AG04450 (cell line): ENCODE measurements at regions not wholly inside any gene's neighbourhood (a gene's known extent, or its start where the extent isn't known, plus 50 kb on each side); places are given as distances from the start of the nearest gene placed in this dataset.

Experiments used
- CTCF ChIA-PET: fragments of 300-600, 350-600 bp; formaldehyde crosslinking; extraction: SDS; loops from one replicate; lab custom pipeline; 2022; ENCODE audit warnings: antibody characterized with exemption, inconsistent platforms; lab: Charles Lee
- POLR2A ChIA-PET: fragments of 350-600 bp; formaldehyde crosslinking; extraction: SDS; loops from one replicate; lab custom pipeline; 2021; ENCODE audit warnings: antibody characterized with exemption, inconsistent platforms; lab: Yijun Ruan, JAX
- DNase-seq: peaks from one replicate; pipeline ENCODE4 v3.0.0-alpha.2; 2011; ENCODE audit warnings: low read depth, low spot score
- H3K27ac ChIP-seq: one replicate; pipeline ENCODE4 v1.5.1; 2012; ENCODE audit warnings: low read depth, low read length, control low read depth
- H3K27me3 ChIP-seq: one replicate; pipeline ENCODE4 v1.6.0; 2012; ENCODE audit warnings: low read length; ENCODE audit not compliant: control insufficient read depth, insufficient read depth
- H3K4me3 ChIP-seq: 2 replicates; pipeline ENCODE4 v1.5.1; 2011; ENCODE audit warnings: mild to moderate bottlenecking, low read depth, low read length, control low read depth
- H3K9me3 ChIP-seq: 2 replicates; pipeline ENCODE4 v1.5.1; 2012; ENCODE audit warnings: low read length; ENCODE audit not compliant: control insufficient read depth, insufficient read depth
- TF ChIP-seq, protein P1 (sequence below): IDR thresholded peaks from 2 replicates; pipeline ENCODE4 v1.5.1; 2011; ENCODE audit warnings: low read depth, low read length, control low read depth, inconsistent platforms

DNA sequence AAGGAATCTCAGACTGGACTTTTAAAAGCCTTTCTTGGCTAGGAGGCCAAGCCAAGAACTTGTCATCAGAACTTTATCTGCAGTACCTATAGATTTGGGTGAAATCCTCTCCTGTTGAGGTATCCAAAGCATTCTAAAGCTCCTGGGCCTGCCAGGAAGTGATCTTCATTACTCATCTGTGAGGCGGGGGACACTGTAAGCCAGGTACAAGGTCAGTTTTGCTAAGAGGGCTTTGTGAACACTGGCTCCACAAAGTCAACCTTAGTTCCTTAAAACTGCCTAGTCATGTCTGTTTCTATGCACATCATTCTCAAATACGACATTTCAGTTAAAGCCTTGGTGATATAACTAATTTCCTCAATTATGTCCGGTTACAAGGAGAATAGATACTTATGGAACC lies 236.7 kb downstream of the PIK3R1 start:
- Histone ChIP-seq H3K27me3 (no peaks in the 10 kb centered on the region), H3K4me3 (no peak overlapping the region), H3K27ac (no peak overlapping the region), H3K9me3 (no peaks in the 10 kb centered on the region; the same call in 1 of the 2 replicates)
- no peak for DNase-seq
- CTCF ChIA-PET: interaction anchor here (1.1 kb wide), 1 partner anchor 166 kb away, joined by 4 read pairs; no protein-coding TSS in a partner anchor
- TF ChIP-seq, protein P1, sequence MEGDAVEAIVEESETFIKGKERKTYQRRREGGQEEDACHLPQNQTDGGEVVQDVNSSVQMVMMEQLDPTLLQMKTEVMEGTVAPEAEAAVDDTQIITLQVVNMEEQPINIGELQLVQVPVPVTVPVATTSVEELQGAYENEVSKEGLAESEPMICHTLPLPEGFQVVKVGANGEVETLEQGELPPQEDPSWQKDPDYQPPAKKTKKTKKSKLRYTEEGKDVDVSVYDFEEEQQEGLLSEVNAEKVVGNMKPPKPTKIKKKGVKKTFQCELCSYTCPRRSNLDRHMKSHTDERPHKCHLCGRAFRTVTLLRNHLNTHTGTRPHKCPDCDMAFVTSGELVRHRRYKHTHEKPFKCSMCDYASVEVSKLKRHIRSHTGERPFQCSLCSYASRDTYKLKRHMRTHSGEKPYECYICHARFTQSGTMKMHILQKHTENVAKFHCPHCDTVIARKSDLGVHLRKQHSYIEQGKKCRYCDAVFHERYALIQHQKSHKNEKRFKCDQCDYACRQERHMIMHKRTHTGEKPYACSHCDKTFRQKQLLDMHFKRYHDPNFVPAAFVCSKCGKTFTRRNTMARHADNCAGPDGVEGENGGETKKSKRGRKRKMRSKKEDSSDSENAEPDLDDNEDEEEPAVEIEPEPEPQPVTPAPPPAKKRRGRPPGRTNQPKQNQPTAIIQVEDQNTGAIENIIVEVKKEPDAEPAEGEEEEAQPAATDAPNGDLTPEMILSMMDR: no peak
- POLR2A ChIA-PET: no interaction called here

DNA sequence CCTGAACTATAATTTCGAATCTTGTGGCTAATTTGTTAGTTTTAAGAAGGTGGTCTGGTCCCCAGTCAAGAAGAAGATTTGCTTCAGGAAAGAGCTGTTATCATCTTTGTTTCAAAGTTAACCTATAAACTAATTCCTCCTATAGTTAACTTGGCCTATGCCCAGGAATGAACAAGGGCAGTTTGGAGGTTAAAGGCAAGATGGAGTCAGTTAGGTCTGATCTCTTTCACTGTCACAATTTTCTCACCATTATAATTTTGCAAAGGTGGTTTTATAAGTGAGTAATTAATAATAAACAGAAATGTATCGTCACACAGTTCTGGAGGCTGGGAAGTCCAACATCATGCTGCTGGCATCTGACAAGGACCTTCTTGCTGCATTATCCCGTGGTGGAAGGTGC lies 238.6 kb downstream of the PIK3R1 start:
- no peaks in the 10 kb centered on the region for H3K27me3 ChIP-seq
- no peak overlapping the region for H3K4me3 ChIP-seq
- no peaks in the 10 kb centered on the region; the same call in 1 of the 2 replicates for H3K9me3 ChIP-seq
- ChIA-PET POLR2A (no interaction called here), CTCF (interaction anchor here (1.3 to 2.2 kb wide), 2 partner anchors 9 to 168 kb away, joined by 3 to 8 read pairs; no protein-coding TSS in a partner anchor)
- TF ChIP-seq, protein P1: no peak
- DNase-seq: no peak
- H3K27ac ChIP-seq: no peak overlapping the region

DNA sequence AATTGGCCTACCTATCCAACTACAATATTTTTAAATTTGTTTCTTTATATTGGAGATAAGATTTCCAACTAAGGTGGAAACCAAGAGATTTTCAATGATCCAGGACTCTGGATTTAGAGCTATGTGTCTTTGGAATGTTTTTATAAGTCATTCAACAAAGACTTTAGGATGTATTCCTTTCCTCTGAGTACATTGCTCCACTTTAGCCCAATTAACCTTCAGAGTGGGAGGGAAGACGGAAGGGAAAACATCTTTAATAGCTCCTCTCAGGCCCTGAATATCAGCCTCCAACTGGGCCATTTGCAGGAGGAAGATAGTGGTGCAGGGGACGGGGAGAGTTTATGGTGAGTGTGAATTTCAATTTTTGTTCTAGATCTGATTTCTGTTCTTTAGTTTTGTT lies 239.2 kb downstream of the PIK3R1 start:
- H3K27ac ChIP-seq: no peak overlapping the region
- ChIA-PET CTCF (interaction anchor here (1.3 to 2.2 kb wide), 2 partner anchors 8 to 168 kb away, joined by 3 to 8 read pairs; no protein-coding TSS in a partner anchor), POLR2A (no interaction called here)
- no peaks in the 10 kb centered on the region for H3K27me3 ChIP-seq
- TF ChIP-seq, protein P1: no peak
- H3K4me3 ChIP-seq: no peak overlapping the region
- no peak for DNase-seq
- H3K9me3 ChIP-seq: no peaks in the 10 kb centered on the region; the same call in 1 of the 2 replicates

DNA sequence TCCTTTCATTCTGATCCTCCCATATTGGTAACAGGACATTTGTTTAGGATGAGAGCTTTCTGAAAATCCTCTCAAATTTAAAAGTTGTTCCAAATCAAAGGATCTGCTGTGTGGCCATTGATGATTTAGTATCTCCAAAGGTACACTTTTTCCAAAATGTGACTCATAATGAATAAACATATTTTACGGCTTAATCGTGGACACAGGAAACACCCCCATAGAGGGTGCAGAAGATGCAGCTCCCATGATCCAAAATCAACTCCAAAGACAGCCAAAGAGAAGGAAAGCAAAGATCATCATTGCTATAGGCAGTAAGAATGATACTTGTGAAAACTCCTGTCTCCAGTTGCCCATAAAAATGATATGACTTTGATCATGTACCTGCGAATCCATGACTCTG lies 239.7 kb downstream of the PIK3R1 start:
- TF ChIP-seq, protein P1: no peak
- Histone ChIP-seq H3K27ac (no peak overlapping the region), H3K27me3 (no peaks in the 10 kb centered on the region), H3K4me3 (no peak overlapping the region), H3K9me3 (no peaks in the 10 kb centered on the region; the same call in 1 of the 2 replicates)
- ChIA-PET CTCF (interaction anchor here (2.2 kb wide), 1 partner anchor 169 kb away, joined by 8 read pairs; no protein-coding TSS in a partner anchor), POLR2A (no interaction called here)
- DNase-seq: no peak

DNA sequence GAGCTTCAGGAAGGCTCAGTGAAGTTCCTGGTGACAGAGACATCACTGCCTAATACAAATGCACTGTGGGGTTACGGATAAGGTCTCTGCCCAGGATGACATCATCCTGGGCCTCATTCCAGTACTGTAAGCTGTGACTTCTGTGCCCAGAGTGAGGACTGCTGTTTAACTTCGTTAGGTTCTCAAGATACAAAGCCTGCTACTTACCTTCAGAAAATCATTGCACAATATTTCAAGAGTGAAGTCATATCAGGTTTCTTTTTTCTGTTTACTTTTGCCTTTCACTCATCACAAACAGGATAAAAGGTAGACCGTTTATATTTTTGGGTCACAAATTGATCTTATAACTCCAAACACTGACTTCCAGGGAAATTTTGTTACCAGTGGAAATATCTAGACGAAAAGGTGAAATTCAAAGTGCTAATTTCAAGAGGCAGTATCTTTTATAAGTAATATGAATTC lies 241.2 kb downstream of the PIK3R1 start:
- POLR2A ChIA-PET: no interaction called here
- no peaks in the 10 kb centered on the region for H3K27me3 ChIP-seq
- no peaks in the 10 kb centered on the region; the same call in 1 of the 2 replicates for H3K9me3 ChIP-seq
- no peak for DNase-seq
- TF ChIP-seq, protein P1: no peak
- CTCF ChIA-PET: interaction anchor here (2.0 kb wide), 1 partner anchor 171 kb away, joined by 6 read pairs; no protein-coding TSS in a partner anchor
- H3K4me3 ChIP-seq: no peak overlapping the region
- no peak overlapping the region for H3K27ac ChIP-seq
